Activated CD8-positive, alpha-beta memory T cell treated with anti-CD3 and anti-CD28 coated beads, Interleukin-2, amount 10 ng/mL, durations not matched to agents 7 days and 5 days (primary cell): ENCODE measurements at regions not wholly inside any gene's neighbourhood (a gene's known extent, or its start where the extent isn't known, plus 50 kb on each side); places are given as distances from the start of the nearest gene placed in this dataset.
A peak's percentile ranks its signal among the peaks of the same experiment; 100 is the strongest.

Source experiments
- ATAC-seq: fragments of 150-1000 bp; cut with Tn5 transposase; one replicate; pipeline ENCODE4 v1.10.0; 2021; ENCODE audit warnings: moderate library complexity
- CTCF ChIA-PET: fragments of 350-600 bp; sonication (Branson Sonifier 250); formaldehyde crosslinking; loops from one replicate; lab custom pipeline; 2021; ENCODE audit warnings: antibody characterized with exemption; lab: Charles Lee
- DNase-seq: peaks from one replicate; pipeline ENCODE4 v3.0.0-alpha.2; 2020
- H3K27ac Mint-ChIP-seq: one replicate; pipeline ENCODE4 v1.8.0; 2021; ENCODE audit warnings: mild to moderate bottlenecking, mixed read lengths
- H3K27me3 Mint-ChIP-seq: one replicate; pipeline ENCODE4 v1.8.0; 2021; ENCODE audit warnings: mixed read lengths
- H3K36me3 Mint-ChIP-seq: one replicate; pipeline ENCODE4 v1.8.0; 2021; ENCODE audit warnings: mild to moderate bottlenecking, mixed read lengths
- H3K4me1 Mint-ChIP-seq: one replicate; pipeline ENCODE4 v1.8.0; 2021; ENCODE audit warnings: mixed read lengths
- H3K4me3 Mint-ChIP-seq: one replicate; pipeline ENCODE4 v1.8.0; 2021; ENCODE audit warnings: mild to moderate bottlenecking, moderate library complexity, mixed read lengths
- H3K9me3 Mint-ChIP-seq: one replicate; pipeline ENCODE4 v1.8.0; 2022; ENCODE audit warnings: low read depth, mixed read lengths

DNA sequence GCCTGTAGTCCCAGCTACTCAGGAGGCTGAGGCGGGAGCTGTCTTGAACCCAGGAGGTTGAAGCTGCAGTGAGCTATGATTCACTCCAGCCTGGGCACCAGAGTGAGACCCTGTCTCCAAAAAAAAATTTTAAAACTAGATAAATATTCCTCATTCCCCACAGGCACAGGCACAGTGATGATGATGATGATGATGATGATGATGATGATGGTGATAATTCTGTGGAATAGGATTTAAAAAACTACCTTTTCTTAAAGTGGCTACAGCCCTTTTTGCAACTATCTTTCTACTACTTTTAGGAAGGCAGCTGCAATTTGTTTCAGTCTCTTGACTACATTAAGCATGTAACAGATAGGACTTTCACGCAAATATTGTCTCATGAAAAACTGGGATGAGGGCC, 76.6 kb upstream of the SCAF8 start:
- H3K4me1 Mint-ChIP-seq = no peaks in the 10 kb centered on the region
- H3K9me3 Mint-ChIP-seq = no peaks in the 10 kb centered on the region
- no peaks in the 10 kb centered on the region for H3K36me3 Mint-ChIP-seq
- no peak overlapping the region for H3K4me3 Mint-ChIP-seq
- no peak overlapping the region for H3K27ac Mint-ChIP-seq
- H3K27me3 Mint-ChIP-seq = peaks cover 4% of the 10 kb centered on the region
- ATAC-seq (no peak), DNase-seq (no peak)
- CTCF ChIA-PET = no interaction called here

- H3K27ac Mint-ChIP-seq = no peak overlapping the region
These were observed 71.4 kb upstream of the SCAF8 start for GRCh38 chr6:154661768-154662167.

DNA sequence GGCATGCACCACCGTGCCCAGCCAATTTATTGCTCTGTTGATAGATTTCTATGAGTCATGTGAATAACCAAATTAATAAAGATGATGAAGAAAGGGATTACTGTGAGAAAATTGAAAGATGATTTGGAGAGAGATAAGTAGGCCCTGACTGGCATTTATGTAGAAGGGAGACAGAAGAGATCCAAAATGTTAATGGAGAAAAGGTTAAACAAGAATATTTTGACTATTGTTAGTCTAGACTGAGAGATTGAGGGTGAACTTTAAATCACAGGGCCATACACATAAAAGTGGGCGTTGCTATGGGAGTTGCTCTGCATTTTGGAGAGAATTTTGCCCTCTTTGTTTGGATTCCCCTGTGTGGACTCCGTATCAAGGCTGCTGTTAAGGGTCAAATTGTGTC, 68.9 kb upstream of the SCAF8 start:
- no peak overlapping the region for H3K27ac Mint-ChIP-seq
- no peak overlapping the region for H3K4me3 Mint-ChIP-seq
- no peaks in the 10 kb centered on the region for H3K9me3 Mint-ChIP-seq
- peaks cover 5% of the 10 kb centered on the region for H3K27me3 Mint-ChIP-seq
- no peaks in the 10 kb centered on the region for H3K4me1 Mint-ChIP-seq
- DNase-seq (no peak), ATAC-seq (no peak)
- no peaks in the 10 kb centered on the region for H3K36me3 Mint-ChIP-seq
- CTCF ChIA-PET = no interaction called here

More at GRCh38 chr6:154661768-154662167, 71.4 kb upstream of the SCAF8 start:
- Mint-ChIP-seq H3K27me3 (peaks cover 5% of the 10 kb centered on the region), H3K4me1 (no peaks in the 10 kb centered on the region), H3K9me3 (no peaks in the 10 kb centered on the region), H3K4me3 (no peak overlapping the region), H3K36me3 (no peaks in the 10 kb centered on the region)
- ATAC-seq (no peak), DNase-seq (no peak)
- CTCF ChIA-PET = no interaction called here

GRCh38 chr6:154668156-154668555, 65.1 kb upstream of the SCAF8 start:
- DNase-seq = no peak

DNA sequence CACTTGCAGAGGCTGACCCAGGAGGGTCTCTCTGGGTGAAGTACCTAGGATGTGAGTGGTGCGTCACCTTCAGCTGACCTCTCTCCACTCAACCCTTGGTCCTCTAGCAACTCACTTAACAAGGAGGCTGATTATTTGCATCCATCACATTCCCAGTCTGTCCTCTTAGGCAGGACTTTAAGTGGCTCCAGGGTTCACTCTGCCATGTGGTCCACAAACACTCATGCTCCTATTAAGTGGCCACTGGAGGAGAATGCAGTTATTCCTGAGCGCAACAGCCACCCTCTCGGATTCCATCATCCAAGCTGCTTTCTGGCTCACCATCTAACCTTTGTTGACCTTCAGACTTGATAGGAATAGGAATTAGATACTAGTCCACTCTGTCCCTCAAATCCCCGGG, 61.1 kb upstream of the SCAF8 start:
- H3K27me3 Mint-ChIP-seq = peaks cover 4% of the 10 kb centered on the region
- H3K9me3 Mint-ChIP-seq = no peaks in the 10 kb centered on the region
- H3K27ac Mint-ChIP-seq = no peak overlapping the region
- H3K36me3 Mint-ChIP-seq = no peaks in the 10 kb centered on the region
- H3K4me1 Mint-ChIP-seq = no peaks in the 10 kb centered on the region
- ATAC-seq (no peak), DNase-seq (no peak)
- no peak overlapping the region for H3K4me3 Mint-ChIP-seq
- CTCF ChIA-PET = interaction anchor here (1.1 kb wide), 1 partner anchor 12 kb away, joined by 3 read pairs; no protein-coding TSS in a partner anchor

More at GRCh38 chr6:154668156-154668555, 65.1 kb upstream of the SCAF8 start:
- Mint-ChIP-seq H3K4me3 (no peak overlapping the region), H3K27ac (no peak overlapping the region), H3K4me1 (no peaks in the 10 kb centered on the region), H3K9me3 (no peaks in the 10 kb centered on the region), H3K36me3 (no peaks in the 10 kb centered on the region), H3K27me3 (no peaks in the 10 kb centered on the region)
- ATAC-seq = no peak
- CTCF ChIA-PET = no interaction called here

DNA sequence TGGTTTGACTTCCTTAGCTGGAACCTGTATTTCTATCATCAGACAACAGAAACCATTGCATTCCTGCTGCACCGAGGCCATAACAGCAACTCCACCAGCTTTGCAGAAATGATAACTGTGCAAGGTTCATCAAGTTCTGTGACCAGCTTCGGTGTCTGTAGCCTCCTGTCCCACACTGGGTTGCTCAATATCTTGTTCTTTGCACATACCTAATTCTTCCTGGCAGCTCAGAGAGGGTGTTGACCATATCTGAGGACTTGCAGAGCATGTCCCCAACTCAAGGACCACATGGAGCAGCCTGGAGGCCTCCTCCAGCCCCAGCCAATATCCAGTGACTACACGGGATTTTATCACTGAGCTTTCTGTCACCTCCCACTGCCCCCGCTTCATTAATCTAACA, 59.3 kb upstream of the SCAF8 start:
- Mint-ChIP-seq H3K27ac (no peak overlapping the region), H3K36me3 (no peaks in the 10 kb centered on the region), H3K27me3 (peaks cover 4% of the 10 kb centered on the region), H3K4me1 (no peaks in the 10 kb centered on the region), H3K9me3 (no peaks in the 10 kb centered on the region), H3K4me3 (no peak overlapping the region)
- ATAC-seq (no peak), DNase-seq (no peak)
- CTCF ChIA-PET = interaction anchor here (1.1 to 3.8 kb wide), 6 partner anchors 8 to 504 kb away, joined by 3 to 27 read pairs (median 4); no protein-coding TSS in a partner anchor

GRCh38 chr6:154675602-154676088, 57.6 kb upstream of the SCAF8 start:
- peak; percentile 100 for ATAC-seq

DNA sequence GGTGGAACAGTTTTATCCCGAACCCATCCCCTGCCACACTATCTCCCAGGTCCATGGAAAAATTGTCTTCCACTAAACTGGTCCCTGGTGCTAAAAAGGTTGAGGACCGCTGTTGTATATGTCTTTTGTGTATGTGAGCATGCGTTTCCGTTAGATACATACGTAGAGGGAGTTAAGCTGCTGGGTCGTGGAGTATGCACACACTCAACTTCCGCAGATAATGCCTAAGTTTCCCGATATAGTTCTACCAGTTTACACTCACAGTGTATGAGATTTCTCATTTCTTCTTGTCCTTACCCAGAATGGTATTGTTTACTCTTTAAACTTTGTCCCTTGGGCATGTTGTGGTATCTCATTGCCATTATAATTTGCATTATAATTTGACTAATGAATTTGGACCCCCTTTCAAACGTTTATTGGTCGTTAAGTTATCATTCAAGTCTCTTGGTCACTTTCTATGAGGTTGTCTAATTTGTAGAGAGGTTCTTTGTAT, 50.5 kb upstream of the SCAF8 start:
- no peak overlapping the region for H3K4me3 Mint-ChIP-seq
- no peaks in the 10 kb centered on the region for H3K36me3 Mint-ChIP-seq
- no peaks in the 10 kb centered on the region for H3K9me3 Mint-ChIP-seq
- no peak overlapping the region for H3K27ac Mint-ChIP-seq
- CTCF ChIA-PET = interaction anchor here (1.3 to 1.5 kb wide), 2 partner anchors 124 to 495 kb away, joined by 3 read pairs; no protein-coding TSS in a partner anchor
- ATAC-seq (no peak), DNase-seq (no peak)
- H3K4me1 Mint-ChIP-seq = peaks cover 9% of the 10 kb centered on the region
- H3K27me3 Mint-ChIP-seq = peaks cover 22% of the 10 kb centered on the region

More at GRCh38 chr6:154675602-154676088, 57.6 kb upstream of the SCAF8 start:
- CTCF ChIA-PET = interaction anchor here (0.5 to 3.8 kb wide), 45 partner anchors 8 to 601 kb away, joined by 3 to 55 read pairs (median 4); no protein-coding TSS in a partner anchor
- no peaks in the 10 kb centered on the region for H3K9me3 Mint-ChIP-seq
- H3K27me3 Mint-ChIP-seq = peaks cover 4% of the 10 kb centered on the region
- H3K4me3 Mint-ChIP-seq = no peak overlapping the region
- peak; percentile 92 for DNase-seq
- no peaks in the 10 kb centered on the region for H3K4me1 Mint-ChIP-seq
- H3K27ac Mint-ChIP-seq = no peak overlapping the region
- no peaks in the 10 kb centered on the region for H3K36me3 Mint-ChIP-seq
